Astrocyte (in vitro differentiated cells and primary cell): ENCODE measurements at regions not wholly inside any gene's neighbourhood (a gene's known extent, or its start where the extent isn't known, plus 50 kb on each side); places are given as distances from the start of the nearest gene placed in this dataset.

ENCODE experiments used
- EZH2 ChIP-seq: IDR thresholded peaks from 2 replicates; pipeline ENCODE4 v1.6.1; 2012; ENCODE audit warnings: mild to moderate bottlenecking, low read length, inconsistent platforms; ENCODE audit not compliant: insufficient read depth
- TF ChIP-seq, protein P1 (sequence below): IDR thresholded peaks from 2 replicates; pipeline ENCODE4 v1.5.1; 2011; ENCODE audit warnings: low read depth, mild to moderate bottlenecking, inconsistent platforms, low read length, moderate library complexity; ENCODE audit not compliant: insufficient read depth

DNA sequence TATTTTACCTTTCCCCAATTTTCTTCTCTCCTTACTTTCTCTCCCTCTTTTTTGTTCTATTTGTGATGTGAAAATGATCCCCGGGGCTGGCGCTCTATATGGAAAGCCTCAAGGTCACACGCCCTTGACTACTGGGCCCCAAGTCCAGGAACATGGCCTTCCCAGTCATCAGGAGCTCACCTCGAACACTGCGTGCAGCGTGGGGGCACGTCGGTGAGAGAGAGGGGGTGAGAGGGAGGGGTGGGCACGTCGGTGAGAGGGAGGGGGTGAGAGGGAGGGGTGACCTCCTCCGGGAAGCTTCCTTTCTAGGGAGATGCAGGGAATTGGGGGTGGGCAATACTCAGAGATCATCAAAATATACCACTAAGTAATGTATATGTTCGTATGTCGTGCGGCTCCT is 94.6 kb upstream of the TMPRSS2 start:
- TF ChIP-seq, protein P1, sequence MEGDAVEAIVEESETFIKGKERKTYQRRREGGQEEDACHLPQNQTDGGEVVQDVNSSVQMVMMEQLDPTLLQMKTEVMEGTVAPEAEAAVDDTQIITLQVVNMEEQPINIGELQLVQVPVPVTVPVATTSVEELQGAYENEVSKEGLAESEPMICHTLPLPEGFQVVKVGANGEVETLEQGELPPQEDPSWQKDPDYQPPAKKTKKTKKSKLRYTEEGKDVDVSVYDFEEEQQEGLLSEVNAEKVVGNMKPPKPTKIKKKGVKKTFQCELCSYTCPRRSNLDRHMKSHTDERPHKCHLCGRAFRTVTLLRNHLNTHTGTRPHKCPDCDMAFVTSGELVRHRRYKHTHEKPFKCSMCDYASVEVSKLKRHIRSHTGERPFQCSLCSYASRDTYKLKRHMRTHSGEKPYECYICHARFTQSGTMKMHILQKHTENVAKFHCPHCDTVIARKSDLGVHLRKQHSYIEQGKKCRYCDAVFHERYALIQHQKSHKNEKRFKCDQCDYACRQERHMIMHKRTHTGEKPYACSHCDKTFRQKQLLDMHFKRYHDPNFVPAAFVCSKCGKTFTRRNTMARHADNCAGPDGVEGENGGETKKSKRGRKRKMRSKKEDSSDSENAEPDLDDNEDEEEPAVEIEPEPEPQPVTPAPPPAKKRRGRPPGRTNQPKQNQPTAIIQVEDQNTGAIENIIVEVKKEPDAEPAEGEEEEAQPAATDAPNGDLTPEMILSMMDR: no peak
- TF ChIP-seq EZH2: no peak
